Neuronal stem cell (in vitro differentiated cells): ENCODE measurements at regions not wholly inside any gene's neighbourhood (a gene's known extent, or its start where the extent isn't known, plus 50 kb on each side); places are given as distances from the start of the nearest gene placed in this dataset.

Source experiments
- DNase-seq: peaks from one replicate; pipeline ENCODE4 v3.0.0-alpha.2; 2013; ENCODE audit warnings: low spot score
- H2AFZ ChIP-seq: one replicate; pipeline ENCODE4 v1.6.1; 2013; ENCODE audit warnings: mild to moderate bottlenecking, low read length, inconsistent platforms
- H2AK5ac ChIP-seq: 2 replicates; pipeline ENCODE4 v1.6.1; 2013; ENCODE audit warnings: low read depth, mild to moderate bottlenecking, inconsistent platforms, low read length, moderate library complexity, mixed read lengths
- H2BK120ac ChIP-seq: 2 replicates; pipeline ENCODE4 v1.6.1; 2013; ENCODE audit warnings: low read depth, mild to moderate bottlenecking, inconsistent platforms, low read length, moderate library complexity, mixed read lengths
- H2BK12ac ChIP-seq: one replicate; pipeline ENCODE4 v1.6.1; 2013; ENCODE audit warnings: low read length, inconsistent platforms
- H2BK15ac ChIP-seq: 2 replicates; pipeline ENCODE4 v1.6.1; 2013; ENCODE audit warnings: mild to moderate bottlenecking, low read length, inconsistent platforms, mixed read lengths
- H2BK5ac ChIP-seq: one replicate; pipeline ENCODE4 v1.6.1; 2013; ENCODE audit warnings: inconsistent platforms, mild to moderate bottlenecking, low read length, moderate library complexity
- H3K14ac ChIP-seq: one replicate; pipeline ENCODE4 v1.6.1; 2013; ENCODE audit warnings: low read length, inconsistent platforms
- H3K18ac ChIP-seq: 2 replicates; pipeline ENCODE4 v1.6.1; 2013; ENCODE audit warnings: low read length, inconsistent platforms
- H3K23ac ChIP-seq: 2 replicates; pipeline ENCODE4 v1.6.1; 2013; ENCODE audit warnings: low read depth, mild to moderate bottlenecking, mixed read lengths, low read length, inconsistent platforms; ENCODE audit not compliant: poor library complexity
- H3K27ac ChIP-seq: replicated peaks from 3 replicates; pipeline ENCODE4 v1.5.1; 2013; ENCODE audit warnings: low read length, inconsistent platforms
- H3K27me3 ChIP-seq, 3 experiments: 2 replicates each; pipeline ENCODE4 v1.6.1; 2013; ENCODE audit warnings: low read length in 3 of 3, mild to moderate bottlenecking in 2 of 3, inconsistent platforms in 1 of 3, low read depth in 1 of 3, mixed read lengths in 1 of 3, moderate library complexity in 1 of 3; ENCODE audit not compliant: control insufficient read depth in 3 of 3, insufficient read depth in 3 of 3
- H3K36me3 ChIP-seq, 2 donors: replicated peaks in 1 of 2; 2 replicates each; pipeline ENCODE4 v1.6.1; 2013; ENCODE audit warnings: low read length in 2 of 2; ENCODE audit not compliant: control insufficient read depth in 2 of 2, insufficient read depth in 2 of 2
- H3K4ac ChIP-seq: 2 replicates; pipeline ENCODE4 v1.6.1; 2013; ENCODE audit warnings: inconsistent platforms, mild to moderate bottlenecking, low read length, moderate library complexity
- H3K4me1 ChIP-seq, 2 donors: 1 replicate in 1 of 2; 2 replicates in 1 of 2; pipeline ENCODE4 v1.6.1; 2013; ENCODE audit warnings: low read length in 2 of 2, low read depth in 1 of 2; ENCODE audit not compliant: control insufficient read depth in 2 of 2, insufficient read depth in 1 of 2
- H3K4me2 ChIP-seq: one replicate; pipeline ENCODE4 v1.6.1; 2013; ENCODE audit warnings: mild to moderate bottlenecking, low read length, inconsistent platforms; ENCODE audit not compliant: insufficient read depth, poor library complexity, severe bottlenecking
- H3K4me3 ChIP-seq, 2 donors: 2 replicates each; pipeline ENCODE4 v1.5.1; 2013; ENCODE audit warnings: low read length in 2 of 2, mild to moderate bottlenecking in 2 of 2, inconsistent platforms in 1 of 2, moderate library complexity in 1 of 2
- H3K79me1 ChIP-seq: one replicate; pipeline ENCODE4 v1.6.1; 2013; ENCODE audit warnings: low read depth, mild to moderate bottlenecking, inconsistent platforms, low read length, moderate library complexity
- H3K9ac ChIP-seq: one replicate; pipeline ENCODE4 v1.6.1; 2013; ENCODE audit warnings: mild to moderate bottlenecking, low read depth, low read length, inconsistent platforms; ENCODE audit not compliant: poor library complexity
- H3K9me3 ChIP-seq, 2 donors: replicated peaks in 1 of 2; 2 replicates each; pipeline versions ENCODE3 to v1.6.1; 2013; ENCODE audit warnings: low read length in 2 of 2, mild to moderate bottlenecking in 2 of 2, inconsistent platforms in 1 of 2, low read depth in 1 of 2, mixed read lengths in 1 of 2, moderate library complexity in 1 of 2; ENCODE audit not compliant: control insufficient read depth in 2 of 2, insufficient read depth in 1 of 2
- H4K8ac ChIP-seq: one replicate; pipeline ENCODE4 v1.6.1; 2013; ENCODE audit warnings: low read depth, mild to moderate bottlenecking, inconsistent platforms, low read length, moderate library complexity
- H4K91ac ChIP-seq: one replicate; pipeline ENCODE4 v1.6.1; 2013; ENCODE audit warnings: low read length, low read depth, mild to moderate bottlenecking, inconsistent platforms; ENCODE audit not compliant: poor library complexity
- WGBS, 2 donors: extraction: QIAGEN DNeasy Blood & Tissue Kit; methylation state at CpG; one replicate each; pipeline ENCODE4 v1.1.7; 2013; ENCODE audit warnings: missing lambda C conversion rate in 2 of 2, mixed read lengths in 1 of 2; ENCODE audit not compliant: insufficient read length in 2 of 2, insufficient replicate concordance in 1 of 2; ENCODE audit errors: extremely low coverage in 2 of 2; 5-methylcytosine and 5-hydroxymethylcytosine counted together

GRCh38 chr20:55174172-55174571, 698.8 kb downstream of the DOK5 start:
- no peak overlapping the region for H2BK120ac ChIP-seq
- DNase-seq = no peak
- no peak overlapping the region for H3K4ac ChIP-seq
- no peaks in the 10 kb centered on the region for H3K36me3 ChIP-seq
- H2BK12ac ChIP-seq = no peak overlapping the region
- no peak overlapping the region for H4K8ac ChIP-seq
- no peak overlapping the region for H3K14ac ChIP-seq
- no peak overlapping the region for H2BK5ac ChIP-seq
- no peak overlapping the region for H3K9ac ChIP-seq
- H3K27ac ChIP-seq = no peak overlapping the region
- H2BK15ac ChIP-seq = no peak overlapping the region
- no CpG with 5 or more reads among the region's 2 CpGs for WGBS, 2 donors
- H3K9me3 ChIP-seq = no peaks in the 10 kb centered on the region
- no peaks in the 10 kb centered on the region for H3K27me3 ChIP-seq
- H3K79me1 ChIP-seq = no peaks in the 10 kb centered on the region
- no peak overlapping the region for H3K4me2 ChIP-seq
- H3K4me3 ChIP-seq = no peak overlapping the region
- H4K91ac ChIP-seq = no peak overlapping the region
- H2AK5ac ChIP-seq = no peak overlapping the region
- H3K23ac ChIP-seq = no peak overlapping the region
- no peak overlapping the region for H2AFZ ChIP-seq
- H3K18ac ChIP-seq = no peak overlapping the region
- H3K4me1 ChIP-seq = peaks cover 0 to 2% of the 10 kb centered on the region in 2 donors

GRCh38 chr20:55173601-55174000, 698.2 kb downstream of the DOK5 start:
- no CpG with 5 or more reads among the region's 1 CpG for WGBS, 2 donors
- H3K79me1 ChIP-seq = no peaks in the 10 kb centered on the region
- no peak overlapping the region for H4K91ac ChIP-seq
- H3K14ac ChIP-seq = no peak overlapping the region
- no peaks in the 10 kb centered on the region for H3K36me3 ChIP-seq
- no peak overlapping the region for H3K4me3 ChIP-seq
- H2AFZ ChIP-seq = no peak overlapping the region
- H3K4me2 ChIP-seq = no peak overlapping the region
- no peak overlapping the region for H3K27ac ChIP-seq
- H3K4me1 ChIP-seq = peaks cover 0 to 2% of the 10 kb centered on the region in 2 donors
- H3K27me3 ChIP-seq = no peaks in the 10 kb centered on the region
- H4K8ac ChIP-seq = no peak overlapping the region
- no peak overlapping the region for H3K23ac ChIP-seq
- no peak overlapping the region for H2BK12ac ChIP-seq
- no peak overlapping the region for H2BK5ac ChIP-seq
- no peak overlapping the region for H3K9ac ChIP-seq
- H2BK15ac ChIP-seq = no peak overlapping the region
- no peak overlapping the region for H2AK5ac ChIP-seq
- H3K9me3 ChIP-seq = no peaks in the 10 kb centered on the region
- DNase-seq = no peak
- H3K18ac ChIP-seq = no peak overlapping the region
- no peak overlapping the region for H3K4ac ChIP-seq
- H2BK120ac ChIP-seq = no peak overlapping the region

GRCh38 chr20:55172310-55173002, 697.1 kb downstream of the DOK5 start:
- Histone ChIP-seq H3K79me1 (no peaks in the 10 kb centered on the region), H3K9ac (no peak overlapping the region), H3K18ac (no peak overlapping the region), H2AK5ac (no peak overlapping the region), H3K4me2 (no peak overlapping the region), H3K4ac (no peak overlapping the region), H3K27ac (no peak overlapping the region), H3K4me3 (no peak overlapping the region), H2BK120ac (no peak overlapping the region), H3K14ac (no peak overlapping the region), H3K4me1 (peaks cover 0 to 2% of the 10 kb centered on the region in 2 donors), H2BK15ac (no peak overlapping the region), H3K9me3 (no peaks in the 10 kb centered on the region), H4K91ac (no peak overlapping the region), H3K23ac (no peak overlapping the region), H2BK12ac (no peak overlapping the region), H4K8ac (no peak overlapping the region), H2AFZ (no peak overlapping the region), H3K36me3 (no peaks in the 10 kb centered on the region), H2BK5ac (no peak overlapping the region), H3K27me3 (no peaks in the 10 kb centered on the region)
- no peak for DNase-seq
- WGBS, 2 donors = no CpG with 5 or more reads among the region's 4 CpGs

GRCh38 chr20:55166063-55166462, 690.7 kb downstream of the DOK5 start:
- no peak overlapping the region for H3K9ac ChIP-seq
- no peak overlapping the region for H3K14ac ChIP-seq
- no peaks in the 10 kb centered on the region for H3K36me3 ChIP-seq
- H3K79me1 ChIP-seq = no peaks in the 10 kb centered on the region
- H4K91ac ChIP-seq = no peak overlapping the region
- no peaks in the 10 kb centered on the region for H3K9me3 ChIP-seq
- H2AFZ ChIP-seq = no peak overlapping the region
- no peak overlapping the region for H2BK120ac ChIP-seq
- H2BK15ac ChIP-seq = no peak overlapping the region
- H3K18ac ChIP-seq = no peak overlapping the region
- no peak overlapping the region for H2BK12ac ChIP-seq
- no peak overlapping the region for H3K23ac ChIP-seq
- H4K8ac ChIP-seq = no peak overlapping the region
- WGBS, 2 donors = no CpG with 5 or more reads among the region's 2 CpGs
- no peak overlapping the region for H3K4me3 ChIP-seq
- no peaks in the 10 kb centered on the region for H3K27me3 ChIP-seq
- peak; percentile 65 for DNase-seq
- no peak overlapping the region for H3K27ac ChIP-seq
- no peak overlapping the region for H2BK5ac ChIP-seq
- no peak overlapping the region for H3K4me2 ChIP-seq
- no peak overlapping the region for H2AK5ac ChIP-seq
- peaks cover 0 to 11% of the 10 kb centered on the region in 2 donors for H3K4me1 ChIP-seq
- no peak overlapping the region for H3K4ac ChIP-seq
